Panc1 (cell line): ENCODE measurements at regions not wholly inside any gene's neighbourhood (a gene's known extent, or its start where the extent isn't known, plus 50 kb on each side); places are given as distances from the start of the nearest gene placed in this dataset.

Source experiments
- ATAC-seq: fragments of 200-7000 bp; cut with Tn5 transposase; 2 replicates; pipeline ENCODE4 v1.9.1; 2020; ENCODE audit warnings: mild to moderate bottlenecking, moderate library complexity
- BruUV-seq: library from RNA; stranded (reverse); fragments of 400-500 nt; replicated peaks from 2 replicates; lab custom pipeline; 2021; lab: Mats Ljungman, UMichigan
- CTCF ChIA-PET: fragments of 300-600 bp; sonication (Branson Sonifier 250); formaldehyde crosslinking; loops from one replicate; lab custom pipeline; 2022; ENCODE audit warnings: antibody characterized with exemption; lab: Charles Lee
- POLR2A ChIA-PET: fragments of 300-600 bp; sonication (Branson Sonifier 250); formaldehyde crosslinking; loops from one replicate; lab custom pipeline; 2022; ENCODE audit warnings: antibody characterized with exemption; lab: Charles Lee
- DNase-seq: peaks from one replicate; pipeline ENCODE4 v3.0.0-alpha.2; 2010; ENCODE audit warnings: low read depth, low spot score
- H3K27ac ChIP-seq: 2 replicates; pipeline ENCODE4 v1.5.1; 2011; ENCODE audit warnings: mild to moderate bottlenecking, low read length, inconsistent platforms
- H3K27me3 ChIP-seq: fragments of 200-500 bp; sonication (Bioruptor generic); 2 replicates; pipeline ENCODE4 v1.6.0; 2014; ENCODE audit warnings: low read length, inconsistent platforms; ENCODE audit not compliant: control insufficient read depth, insufficient read depth
- H3K36me3 ChIP-seq: fragments of 200-500 bp; sonication (Bioruptor generic); 2 replicates; pipeline ENCODE4 v1.5.1; 2014; ENCODE audit warnings: inconsistent platforms, mild to moderate bottlenecking, low read length, moderate library complexity; ENCODE audit not compliant: control insufficient read depth, insufficient read depth
- H3K4me1 ChIP-seq: 2 replicates; pipeline ENCODE4 v1.5.1; 2011; ENCODE audit warnings: inconsistent platforms, mild to moderate bottlenecking, low read length, moderate library complexity; ENCODE audit not compliant: control insufficient read depth, insufficient read depth
- H3K4me3 ChIP-seq, 2 experiments: 2 replicates each; pipeline ENCODE4 v1.5.1; 2011 to 2012; ENCODE audit warnings: low read depth in 2 of 2, low read length in 2 of 2, mild to moderate bottlenecking in 2 of 2, inconsistent platforms in 1 of 2, moderate library complexity in 1 of 2
- H3K9me3 ChIP-seq: fragments of 200-500 bp; sonication (Bioruptor generic); 2 replicates; pipeline ENCODE4 v1.5.1; 2014; ENCODE audit warnings: low read depth, mild to moderate bottlenecking, inconsistent platforms, low read length, moderate library complexity; ENCODE audit not compliant: control insufficient read depth, insufficient read depth
- CTCF ChIP-seq: fragments of 450-650 bp; IDR thresholded peaks from 2 replicates; pipeline ENCODE4 v1.5.1; 2017; ENCODE audit warnings: mild to moderate bottlenecking
- POLR2AphosphoS5 ChIP-seq: IDR thresholded peaks from 2 replicates; pipeline ENCODE4 v1.6.1; 2012; ENCODE audit warnings: mild to moderate bottlenecking, low read depth, low read length, moderate library complexity
- REST ChIP-seq, 2 experiments: IDR thresholded peaks; 2 replicates each; pipeline ENCODE4 v1.6.1; 2011 to 2012; ENCODE audit warnings: low read depth in 2 of 2, control low read depth in 1 of 2, low read length in 1 of 2, mild to moderate bottlenecking in 1 of 2, moderate library complexity in 1 of 2; ENCODE audit not compliant: insufficient read depth in 1 of 2
- SIN3A ChIP-seq: IDR thresholded peaks from 2 replicates; pipeline ENCODE4 v1.6.1; 2012; ENCODE audit warnings: low read depth, mild to moderate bottlenecking, low read length, moderate library complexity, borderline replicate concordance; ENCODE audit not compliant: insufficient read depth
- TCF7L2 ChIP-seq: IDR thresholded peaks from 2 replicates; pipeline ENCODE4 v1.6.1; 2011; ENCODE audit warnings: mild to moderate bottlenecking, low read depth, low read length, inconsistent platforms
- in situ Hi-C: cut with HindIII; loops from 2 replicates; pipeline ENCODE4 v1.10.0; 2016; ENCODE audit warnings: low sequenced_read_pairs, low pct_unique_long_range_greater_than_20kb
- intact Hi-C: fragments of 100-400 bp; cut with micrococcal nuclease; formaldehyde crosslinking; loops from one replicate; pipeline ENCODE4 v1.10.0; 2022; ENCODE audit not compliant: unreplicated experiment

GRCh38 chr13:21234526-21234925 lies 58.1 kb downstream of the MRPL57 start:
- Histone ChIP-seq H3K9me3 (no peaks in the 10 kb centered on the region), H3K4me1 (no peaks in the 10 kb centered on the region), H3K27ac (no peak overlapping the region), H3K36me3 (no peaks in the 10 kb centered on the region), H3K27me3 (no peaks in the 10 kb centered on the region), H3K4me3 (no peak overlapping the region)
- intact Hi-C loops (no loop called here), in situ Hi-C loops (no loop called here)
- BruUV-seq = no TSS peak
- TF ChIP-seq TCF7L2 = no peak
- no peak for TF ChIP-seq REST (IDR thresholded peaks at IDR 0.05; ENCODE audit: insufficient read depth in 1 of 2, low read depth in 2 of 2, low read length in 1 of 2)
- DNase-seq (no peak), ATAC-seq (no peak)
- POLR2A ChIA-PET = no interaction called here
- CTCF ChIA-PET = no interaction called here

GRCh38 chr13:21235174-21235573 lies 58.7 kb downstream of the MRPL57 start:
- no peak for DNase-seq
- BruUV-seq = no TSS peak
- POLR2A ChIA-PET = no interaction called here
- TF ChIP-seq REST (IDR thresholded peaks at IDR 0.05; ENCODE audit: insufficient read depth in 1 of 2, low read depth in 2 of 2, low read length in 1 of 2) = no peak
- no peak for TF ChIP-seq TCF7L2
- no peak for TF ChIP-seq CTCF
- no peak for TF ChIP-seq POLR2AphosphoS5
- no peak for TF ChIP-seq SIN3A
- no peaks in the 10 kb centered on the region for H3K36me3 ChIP-seq
- no peak overlapping the region for H3K27ac ChIP-seq
- H3K9me3 ChIP-seq = no peaks in the 10 kb centered on the region
- no peak overlapping the region for H3K4me3 ChIP-seq
- CTCF ChIA-PET = no interaction called here
- no peaks in the 10 kb centered on the region for H3K4me1 ChIP-seq
- ATAC-seq = no peak
- intact Hi-C loops (no loop called here), in situ Hi-C loops (no loop called here)
- no peaks in the 10 kb centered on the region for H3K27me3 ChIP-seq
